ENCODE measurements at regions not wholly inside any gene's neighbourhood (a gene's known extent, or its start where the extent isn't known, plus 50 kb on each side); places are given as distances from the start of the nearest gene placed in this dataset.

DNA sequence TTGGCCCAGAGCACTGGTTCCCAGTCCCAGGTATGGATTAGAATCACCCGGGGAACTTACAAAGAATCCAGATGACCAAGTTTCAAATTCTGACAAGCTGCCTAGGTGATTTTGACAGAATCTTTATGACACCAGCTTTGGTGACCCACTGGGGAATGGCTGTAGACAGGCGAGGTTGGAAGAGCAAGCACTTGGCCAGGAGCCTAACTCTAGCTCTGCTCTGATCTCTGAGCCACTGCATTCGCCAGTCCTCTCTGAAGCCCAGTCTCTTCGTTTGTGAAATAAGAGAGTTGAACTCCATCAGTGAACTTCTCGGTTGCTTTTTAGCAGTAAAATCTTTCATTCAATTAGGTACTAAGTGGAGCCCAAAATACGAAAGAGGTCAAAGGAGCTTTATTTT, 161.2 kb downstream of the VEGFA start:
- TF ChIP-seq, protein P1, sequence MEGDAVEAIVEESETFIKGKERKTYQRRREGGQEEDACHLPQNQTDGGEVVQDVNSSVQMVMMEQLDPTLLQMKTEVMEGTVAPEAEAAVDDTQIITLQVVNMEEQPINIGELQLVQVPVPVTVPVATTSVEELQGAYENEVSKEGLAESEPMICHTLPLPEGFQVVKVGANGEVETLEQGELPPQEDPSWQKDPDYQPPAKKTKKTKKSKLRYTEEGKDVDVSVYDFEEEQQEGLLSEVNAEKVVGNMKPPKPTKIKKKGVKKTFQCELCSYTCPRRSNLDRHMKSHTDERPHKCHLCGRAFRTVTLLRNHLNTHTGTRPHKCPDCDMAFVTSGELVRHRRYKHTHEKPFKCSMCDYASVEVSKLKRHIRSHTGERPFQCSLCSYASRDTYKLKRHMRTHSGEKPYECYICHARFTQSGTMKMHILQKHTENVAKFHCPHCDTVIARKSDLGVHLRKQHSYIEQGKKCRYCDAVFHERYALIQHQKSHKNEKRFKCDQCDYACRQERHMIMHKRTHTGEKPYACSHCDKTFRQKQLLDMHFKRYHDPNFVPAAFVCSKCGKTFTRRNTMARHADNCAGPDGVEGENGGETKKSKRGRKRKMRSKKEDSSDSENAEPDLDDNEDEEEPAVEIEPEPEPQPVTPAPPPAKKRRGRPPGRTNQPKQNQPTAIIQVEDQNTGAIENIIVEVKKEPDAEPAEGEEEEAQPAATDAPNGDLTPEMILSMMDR (IDR thresholded peaks at IDR 0.05), result no peak
- TF ChIP-seq POLR2AphosphoS5 (IDR thresholded peaks at IDR 0.05; ENCODE audit: low read depth, low read length), result no peak
- no peak for TF ChIP-seq SIN3A (IDR thresholded peaks at IDR 0.05; ENCODE audit: borderline replicate concordance, insufficient read depth, low read depth, low read length)

Measured in Panc1 (cell line).